HUES64 (cell line): ENCODE measurements at regions not wholly inside any gene's neighbourhood (a gene's known extent, or its start where the extent isn't known, plus 50 kb on each side); places are given as distances from the start of the nearest gene placed in this dataset.
A peak's percentile ranks its signal among the peaks of the same experiment; 100 is the strongest.

Experiments
- H3K27ac ChIP-seq: 2 replicates; pipeline ENCODE4 v1.7.0; 2013; ENCODE audit warnings: low read depth, low read length, inconsistent platforms
- H3K27me3 ChIP-seq: 2 replicates; pipeline ENCODE4 v1.6.1; 2013; ENCODE audit warnings: mild to moderate bottlenecking, low read length; ENCODE audit not compliant: insufficient read depth
- H3K36me3 ChIP-seq: 2 replicates; pipeline ENCODE4 v1.6.1; 2013; ENCODE audit warnings: mild to moderate bottlenecking, low read length; ENCODE audit not compliant: insufficient read depth
- H3K4me1 ChIP-seq: 2 replicates; pipeline ENCODE4 v1.6.1; 2013; ENCODE audit warnings: mild to moderate bottlenecking, low read length, moderate library complexity; ENCODE audit not compliant: insufficient read depth
- H3K4me3 ChIP-seq: 2 replicates; pipeline ENCODE4 v1.5.1; 2013; ENCODE audit warnings: mild to moderate bottlenecking, low read length, moderate library complexity
- H3K9ac ChIP-seq: 2 replicates; pipeline ENCODE4 v1.6.1; 2013; ENCODE audit warnings: mild to moderate bottlenecking, low read depth, low read length
- H3K9me3 ChIP-seq: 2 replicates; pipeline ENCODE4 v1.6.1; 2013; ENCODE audit warnings: low read depth, low read length; ENCODE audit not compliant: insufficient read depth
- WGBS: fragments of 150-250, 120-280 bp; methylation state at CpG from one replicate; pipeline ENCODE4 v1.1.7; 2013; ENCODE audit warnings: missing lambda C conversion rate; 5-methylcytosine and 5-hydroxymethylcytosine counted together

- Histone ChIP-seq H3K4me1 (peaks cover 15% of the 10 kb centered on the region), H3K27ac (peak overlapping the region; percentile 62), H3K27me3 (no peaks in the 10 kb centered on the region), H3K9me3 (no peaks in the 10 kb centered on the region), H3K9ac (no peak overlapping the region), H3K4me3 (no peak overlapping the region), H3K36me3 (no peaks in the 10 kb centered on the region)
- WGBS, result 67% methylated on average over 3 of the region's 3 CpGs
Observed at GRCh38 chr14:40574780-40575179, 1031.9 kb upstream of the LRFN5 start.

GRCh38 chr14:40525314-40525713 is 1081.4 kb upstream of the LRFN5 start:
- H3K27ac ChIP-seq, result no peak overlapping the region
- no peak overlapping the region for H3K9ac ChIP-seq
- no peak overlapping the region for H3K4me3 ChIP-seq
- no peaks in the 10 kb centered on the region for H3K36me3 ChIP-seq
- no peaks in the 10 kb centered on the region for H3K4me1 ChIP-seq
- H3K27me3 ChIP-seq, result no peaks in the 10 kb centered on the region
- 87% methylated on average over 1 of the region's 1 CpG for WGBS
- no peaks in the 10 kb centered on the region for H3K9me3 ChIP-seq

GRCh38 chr14:40523123-40523522 is 1083.6 kb upstream of the LRFN5 start:
- Histone ChIP-seq H3K9ac (no peak overlapping the region), H3K27me3 (no peaks in the 10 kb centered on the region), H3K9me3 (no peaks in the 10 kb centered on the region), H3K4me3 (no peak overlapping the region), H3K27ac (no peak overlapping the region), H3K4me1 (no peaks in the 10 kb centered on the region), H3K36me3 (no peaks in the 10 kb centered on the region)

- 89% methylated on average over 3 of the region's 3 CpGs for WGBS
Observed at GRCh38 chr14:40494483-40494882, 1062.2 kb upstream of the FBXO33 start.

GRCh38 chr14:40487824-40488223 is 1055.6 kb upstream of the FBXO33 start:
- Histone ChIP-seq H3K27ac (no peak overlapping the region), H3K9me3 (no peaks in the 10 kb centered on the region), H3K36me3 (no peaks in the 10 kb centered on the region), H3K4me1 (no peaks in the 10 kb centered on the region), H3K27me3 (no peaks in the 10 kb centered on the region), H3K9ac (no peak overlapping the region), H3K4me3 (no peak overlapping the region)
- WGBS, result 89% methylated on average over 1 of the region's 1 CpG

More at GRCh38 chr14:40494483-40494882, 1062.2 kb upstream of the FBXO33 start:
- Histone ChIP-seq H3K4me1 (peaks cover 7% of the 10 kb centered on the region; the same call in 1 of the 2 replicates), H3K27me3 (no peaks in the 10 kb centered on the region), H3K4me3 (no peak overlapping the region), H3K27ac (no peak overlapping the region), H3K36me3 (no peaks in the 10 kb centered on the region), H3K9me3 (no peaks in the 10 kb centered on the region), H3K9ac (no peak overlapping the region)

- H3K9ac ChIP-seq, result no peak overlapping the region
- H3K27ac ChIP-seq, result no peak overlapping the region
- no peaks in the 10 kb centered on the region for H3K9me3 ChIP-seq
- H3K36me3 ChIP-seq, result no peaks in the 10 kb centered on the region
- H3K4me3 ChIP-seq, result no peak overlapping the region
- H3K4me1 ChIP-seq, result no peaks in the 10 kb centered on the region
- no peaks in the 10 kb centered on the region for H3K27me3 ChIP-seq
Observed at GRCh38 chr14:40485688-40486087, 1053.5 kb upstream of the FBXO33 start.

- no peaks in the 10 kb centered on the region for H3K4me1 ChIP-seq
- H3K27me3 ChIP-seq, result no peaks in the 10 kb centered on the region
- no peaks in the 10 kb centered on the region for H3K36me3 ChIP-seq
- H3K4me3 ChIP-seq, result no peak overlapping the region
- peaks cover 53% of the 10 kb centered on the region for H3K9me3 ChIP-seq
- 94% methylated on average over 1 of the region's 1 CpG for WGBS
- no peak overlapping the region for H3K9ac ChIP-seq
- H3K27ac ChIP-seq, result no peak overlapping the region
Observed at GRCh38 chr14:40476005-40476404, 1043.8 kb upstream of the FBXO33 start.

- Histone ChIP-seq H3K27me3 (no peaks in the 10 kb centered on the region), H3K9ac (no peak overlapping the region), H3K4me1 (no peaks in the 10 kb centered on the region), H3K4me3 (no peak overlapping the region), H3K36me3 (no peaks in the 10 kb centered on the region), H3K9me3 (peaks cover 76% of the 10 kb centered on the region), H3K27ac (no peak overlapping the region)
- WGBS, result 60% methylated on average over 1 of the region's 1 CpG
Observed at GRCh38 chr14:40467969-40468368, 1035.7 kb upstream of the FBXO33 start.

GRCh38 chr14:40464531-40464930 is 1032.3 kb upstream of the FBXO33 start:
- Histone ChIP-seq H3K4me3 (no peak overlapping the region), H3K4me1 (no peaks in the 10 kb centered on the region), H3K9me3 (peaks cover 51% of the 10 kb centered on the region), H3K9ac (no peak overlapping the region), H3K36me3 (no peaks in the 10 kb centered on the region), H3K27me3 (no peaks in the 10 kb centered on the region), H3K27ac (no peak overlapping the region)
- WGBS, result 95% methylated on average over 2 of the region's 2 CpGs

GRCh38 chr14:40463886-40464285 is 1031.7 kb upstream of the FBXO33 start:
- peaks cover 45% of the 10 kb centered on the region for H3K9me3 ChIP-seq
- no peaks in the 10 kb centered on the region for H3K27me3 ChIP-seq
- 95% methylated on average over 6 of the region's 6 CpGs for WGBS

GRCh38 chr14:40452674-40453073 is 1020.4 kb upstream of the FBXO33 start:
- no peaks in the 10 kb centered on the region for H3K9me3 ChIP-seq
- H3K27me3 ChIP-seq, result no peaks in the 10 kb centered on the region
- 97% methylated on average over 1 of the region's 1 CpG for WGBS
- no peak overlapping the region for H3K27ac ChIP-seq
- H3K4me3 ChIP-seq, result no peak overlapping the region
- H3K9ac ChIP-seq, result no peak overlapping the region
- H3K4me1 ChIP-seq, result no peaks in the 10 kb centered on the region
- H3K36me3 ChIP-seq, result no peaks in the 10 kb centered on the region

More at GRCh38 chr14:40463886-40464285, 1031.7 kb upstream of the FBXO33 start:
- Histone ChIP-seq H3K4me1 (no peaks in the 10 kb centered on the region), H3K4me3 (no peak overlapping the region), H3K36me3 (no peaks in the 10 kb centered on the region), H3K9ac (no peak overlapping the region), H3K27ac (no peak overlapping the region)

GRCh38 chr14:40447017-40447416 is 1014.8 kb upstream of the FBXO33 start:
- Histone ChIP-seq H3K9ac (no peak overlapping the region), H3K27ac (no peak overlapping the region), H3K27me3 (no peaks in the 10 kb centered on the region), H3K36me3 (no peaks in the 10 kb centered on the region), H3K4me3 (no peak overlapping the region), H3K4me1 (no peaks in the 10 kb centered on the region), H3K9me3 (no peaks in the 10 kb centered on the region)
- WGBS, result 92% methylated on average over 3 of the region's 3 CpGs
